ENCODE measurements at regions not wholly inside any gene's neighbourhood (a gene's known extent, or its start where the extent isn't known, plus 50 kb on each side); places are given as distances from the start of the nearest gene placed in this dataset.
"Not testable (repeated sequence)": the region's sequence is repeated elsewhere in the genome, so short reads cannot be mapped to it uniquely, and the experiment has no call there.

- DNase-seq = not testable (repeated sequence)
Observed at GRCh38 chrX:107296184-107296583, 89.8 kb downstream of the DNAAF6 start.

GRCh38 chrX:107298276-107298675 is 91.9 kb downstream of the DNAAF6 start:
- no peak for DNase-seq

GRCh38 chrX:107301253-107301652 is 94.8 kb downstream of the DNAAF6 start:
- no peak for DNase-seq

- DNase-seq = no peak
Observed at GRCh38 chrX:107304141-107304540, 97.7 kb downstream of the DNAAF6 start.

GRCh38 chrX:107323786-107324492 is 117.5 kb downstream of the DNAAF6 start:
- no peak for DNase-seq

- DNase-seq = peak in 1 of 5 experiments; percentile 2
Observed at GRCh38 chrX:107324493-107325310, 118.3 kb downstream of the DNAAF6 start.

- no peak for DNase-seq
Observed at GRCh38 chrX:107325467-107325866, 119.1 kb downstream of the DNAAF6 start.

GRCh38 chrX:107348051-107348450 is 101.4 kb upstream of the FRMPD3 start:
- no peak for DNase-seq

GRCh38 chrX:107348990-107349389 is 100.5 kb upstream of the FRMPD3 start:
- DNase-seq = no peak

- DNase-seq = no peak
Observed at GRCh38 chrX:107355533-107355932, 93.9 kb upstream of the FRMPD3 start.

GRCh38 chrX:107360788-107361360 is 88.6 kb upstream of the FRMPD3 start:
- DNase-seq = no peak

- DNase-seq = not testable (repeated sequence)
Observed at GRCh38 chrX:107370185-107370584, 79.3 kb upstream of the FRMPD3 start.

GRCh38 chrX:107374132-107374531 is 75.3 kb upstream of the FRMPD3 start:
- no peak for DNase-seq

GRCh38 chrX:107374831-107375230 is 74.6 kb upstream of the FRMPD3 start:
- no peak for DNase-seq

- not testable (repeated sequence) for DNase-seq
Observed at GRCh38 chrX:107376186-107376585, 73.3 kb upstream of the FRMPD3 start.

GRCh38 chrX:107384397-107385105 is 64.9 kb upstream of the FRMPD3 start:
- DNase-seq = no peak

GRCh38 chrX:107389726-107390125 is 59.7 kb upstream of the FRMPD3 start:
- no peak for DNase-seq

- not testable (repeated sequence) for DNase-seq
Observed at GRCh38 chrX:107393656-107394055, 55.8 kb upstream of the FRMPD3 start.

GRCh38 chrX:107396235-107396634 is 53.2 kb upstream of the FRMPD3 start:
- DNase-seq = no peak

GRCh38 chrX:107396783-107397182 is 52.7 kb upstream of the FRMPD3 start:
- no peak for DNase-seq

GRCh38 chrX:107398115-107398514 is 51.3 kb upstream of the FRMPD3 start:
- no peak for DNase-seq
